ENCODE measurements at regions not wholly inside any gene's neighbourhood (a gene's known extent, or its start where the extent isn't known, plus 50 kb on each side); places are given as distances from the start of the nearest gene placed in this dataset.

DNA sequence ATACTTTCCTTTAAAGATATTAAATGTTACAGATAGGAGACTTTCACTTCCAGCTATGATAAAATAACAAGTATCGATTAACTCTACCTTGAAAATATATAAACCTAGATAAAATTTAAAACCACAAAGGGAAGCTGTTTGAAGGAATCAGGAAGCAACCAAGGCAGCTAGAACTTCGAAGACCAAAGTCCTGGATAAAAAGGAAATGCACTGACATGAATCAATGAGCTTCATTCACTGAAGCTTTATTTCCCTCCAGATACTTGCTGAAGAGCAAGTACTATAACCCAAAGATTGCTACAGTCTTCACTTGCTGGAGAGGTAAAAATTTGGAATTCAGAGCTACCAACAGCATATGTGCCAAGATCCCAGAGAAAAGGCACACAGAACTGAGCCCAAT lies 144.1 kb downstream of the PIK3R1 start:
- Histone ChIP-seq H3K4me3 (ENCODE audit: severe bottlenecking) (no peak overlapping the region), H3K9me3 (ENCODE audit: severe bottlenecking) (no peaks in the 10 kb centered on the region), H3K36me3 (ENCODE audit: low read depth) (no peaks in the 10 kb centered on the region), H3K4me1 (ENCODE audit: insufficient read depth, poor library complexity, severe bottlenecking) (no peaks in the 10 kb centered on the region), H3K27me3 (ENCODE audit: insufficient read depth, poor library complexity, severe bottlenecking) (no peaks in the 10 kb centered on the region), H3K27ac (ENCODE audit: poor library complexity, severe bottlenecking) (no peak overlapping the region)
- DNase-seq (ENCODE audit: low spot score) (no peak), ATAC-seq (ENCODE audit: low read depth) (no peak)
- TF ChIP-seq, protein P1, sequence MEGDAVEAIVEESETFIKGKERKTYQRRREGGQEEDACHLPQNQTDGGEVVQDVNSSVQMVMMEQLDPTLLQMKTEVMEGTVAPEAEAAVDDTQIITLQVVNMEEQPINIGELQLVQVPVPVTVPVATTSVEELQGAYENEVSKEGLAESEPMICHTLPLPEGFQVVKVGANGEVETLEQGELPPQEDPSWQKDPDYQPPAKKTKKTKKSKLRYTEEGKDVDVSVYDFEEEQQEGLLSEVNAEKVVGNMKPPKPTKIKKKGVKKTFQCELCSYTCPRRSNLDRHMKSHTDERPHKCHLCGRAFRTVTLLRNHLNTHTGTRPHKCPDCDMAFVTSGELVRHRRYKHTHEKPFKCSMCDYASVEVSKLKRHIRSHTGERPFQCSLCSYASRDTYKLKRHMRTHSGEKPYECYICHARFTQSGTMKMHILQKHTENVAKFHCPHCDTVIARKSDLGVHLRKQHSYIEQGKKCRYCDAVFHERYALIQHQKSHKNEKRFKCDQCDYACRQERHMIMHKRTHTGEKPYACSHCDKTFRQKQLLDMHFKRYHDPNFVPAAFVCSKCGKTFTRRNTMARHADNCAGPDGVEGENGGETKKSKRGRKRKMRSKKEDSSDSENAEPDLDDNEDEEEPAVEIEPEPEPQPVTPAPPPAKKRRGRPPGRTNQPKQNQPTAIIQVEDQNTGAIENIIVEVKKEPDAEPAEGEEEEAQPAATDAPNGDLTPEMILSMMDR (IDR thresholded peaks at IDR 0.05; ENCODE audit: poor library complexity, severe bottlenecking) = no peak

DNA sequence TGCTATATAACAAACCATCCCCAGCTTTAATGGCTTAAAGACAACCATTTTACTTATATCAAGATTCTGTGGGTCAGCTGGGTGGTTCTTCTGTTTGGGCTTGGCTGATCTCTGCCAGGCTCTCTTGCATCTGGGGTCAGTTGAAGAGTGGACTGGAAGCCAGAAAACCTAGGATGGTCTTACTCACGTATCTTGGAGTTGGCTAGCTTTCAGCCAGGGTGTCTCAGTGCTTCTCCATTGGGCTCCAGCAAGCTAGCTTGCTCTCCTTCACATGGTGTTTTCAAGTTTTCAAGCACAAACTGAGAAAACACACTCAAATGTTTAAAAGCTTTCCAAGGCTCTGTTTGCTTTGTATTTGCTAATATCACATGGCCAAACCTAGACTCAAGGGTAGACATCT lies 146.8 kb downstream of the PIK3R1 start:
- TF ChIP-seq, protein P1 (IDR thresholded peaks at IDR 0.05; ENCODE audit: poor library complexity, severe bottlenecking) = no peak

DNA sequence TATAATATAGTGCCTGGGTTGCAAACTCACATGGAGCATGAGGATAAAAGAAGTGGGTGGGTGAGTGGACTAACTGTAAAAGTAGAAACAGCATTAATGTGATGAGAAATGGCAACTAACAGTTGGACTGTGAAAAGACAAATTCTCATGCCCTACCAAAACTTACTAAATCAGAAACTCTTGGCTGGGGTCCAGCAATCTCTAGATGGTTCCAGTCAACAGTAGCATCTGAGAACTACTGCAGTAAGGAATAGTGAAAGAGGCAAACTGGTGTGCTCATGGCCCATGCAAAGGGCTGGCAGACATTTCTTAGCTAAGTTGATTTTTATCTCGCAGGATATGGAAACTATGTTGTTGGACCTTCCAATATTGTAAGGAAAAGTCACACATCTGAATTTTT lies 150.3 kb downstream of the PIK3R1 start:
- TF ChIP-seq, protein P1 (IDR thresholded peaks at IDR 0.05; ENCODE audit: poor library complexity, severe bottlenecking) = no peak
- Histone ChIP-seq H3K27ac (ENCODE audit: poor library complexity, severe bottlenecking) (no peak overlapping the region), H3K36me3 (ENCODE audit: low read depth) (no peaks in the 10 kb centered on the region), H3K27me3 (ENCODE audit: insufficient read depth, poor library complexity, severe bottlenecking) (no peaks in the 10 kb centered on the region), H3K4me1 (ENCODE audit: insufficient read depth, poor library complexity, severe bottlenecking) (peaks cover 6% of the 10 kb centered on the region), H3K4me3 (ENCODE audit: severe bottlenecking) (no peak overlapping the region), H3K9me3 (ENCODE audit: severe bottlenecking) (no peaks in the 10 kb centered on the region)
- DNase-seq (ENCODE audit: low spot score) (no peak), ATAC-seq (ENCODE audit: low read depth) (no peak)

More for the DNA sequence above, 146.8 kb downstream of the PIK3R1 start:
- ATAC-seq (ENCODE audit: low read depth) = no peak
- Histone ChIP-seq H3K36me3 (ENCODE audit: low read depth) (no peaks in the 10 kb centered on the region), H3K4me1 (ENCODE audit: insufficient read depth, poor library complexity, severe bottlenecking) (no peaks in the 10 kb centered on the region), H3K27ac (ENCODE audit: poor library complexity, severe bottlenecking) (no peak overlapping the region), H3K9me3 (ENCODE audit: severe bottlenecking) (no peaks in the 10 kb centered on the region), H3K27me3 (ENCODE audit: insufficient read depth, poor library complexity, severe bottlenecking) (no peaks in the 10 kb centered on the region), H3K4me3 (ENCODE audit: severe bottlenecking) (no peak overlapping the region)
- DNase-seq (ENCODE audit: low spot score) = no peak

DNA sequence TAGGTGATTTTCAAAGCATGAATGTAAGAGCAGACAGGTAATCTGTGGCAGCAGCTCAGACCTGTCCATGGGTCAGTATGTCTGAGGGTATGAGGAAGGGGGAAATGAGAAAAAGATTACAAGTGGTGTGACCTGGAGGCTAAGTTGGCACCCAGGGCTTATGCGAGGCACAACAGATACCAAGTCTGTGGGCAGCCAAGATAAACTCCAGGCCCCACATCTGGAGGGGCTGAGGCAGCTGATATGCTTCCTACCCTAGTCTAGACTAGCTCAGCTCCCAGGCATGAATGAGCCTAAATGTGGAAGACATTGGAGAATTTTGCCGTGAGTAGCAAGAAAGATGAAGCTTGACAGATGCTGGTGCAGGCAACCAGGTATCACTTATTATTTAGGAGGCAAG lies 151.7 kb downstream of the PIK3R1 start:
- ATAC-seq (ENCODE audit: low read depth) = no peak
- no peak for DNase-seq (ENCODE audit: low spot score)
- peaks cover 6% of the 10 kb centered on the region for H3K4me1 ChIP-seq (ENCODE audit: insufficient read depth, poor library complexity, severe bottlenecking)
- no peak overlapping the region for H3K27ac ChIP-seq (ENCODE audit: poor library complexity, severe bottlenecking)
- H3K27me3 ChIP-seq (ENCODE audit: insufficient read depth, poor library complexity, severe bottlenecking) = no peaks in the 10 kb centered on the region
- H3K9me3 ChIP-seq (ENCODE audit: severe bottlenecking) = no peaks in the 10 kb centered on the region
- H3K36me3 ChIP-seq (ENCODE audit: low read depth) = no peaks in the 10 kb centered on the region
- TF ChIP-seq, protein P1 (IDR thresholded peaks at IDR 0.05; ENCODE audit: poor library complexity, severe bottlenecking) = no peak
- H3K4me3 ChIP-seq (ENCODE audit: severe bottlenecking) = no peak overlapping the region

DNA sequence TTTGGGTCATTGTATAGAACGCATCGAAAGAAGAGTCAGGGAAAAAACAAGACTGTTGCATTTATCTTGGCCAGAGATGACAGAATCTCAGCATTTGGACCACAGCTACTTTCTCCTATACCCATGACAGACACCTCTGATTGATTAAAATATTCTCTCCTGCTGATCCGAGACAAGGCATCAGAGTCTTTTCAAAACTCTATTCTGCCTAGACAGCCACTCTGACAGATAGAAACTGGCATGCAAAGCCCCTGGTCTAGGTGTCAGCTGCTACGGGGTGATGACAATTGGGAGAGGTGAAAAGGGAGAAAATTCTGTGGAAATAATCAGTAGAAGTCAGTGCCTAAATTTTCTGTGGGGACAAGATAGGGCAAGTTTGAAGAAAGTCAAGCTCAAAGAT lies 152.2 kb downstream of the PIK3R1 start:
- no peak for DNase-seq (ENCODE audit: low spot score)
- no peak for ATAC-seq (ENCODE audit: low read depth)
- Histone ChIP-seq H3K27me3 (ENCODE audit: insufficient read depth, poor library complexity, severe bottlenecking) (no peaks in the 10 kb centered on the region), H3K4me1 (ENCODE audit: insufficient read depth, poor library complexity, severe bottlenecking) (peaks cover 6% of the 10 kb centered on the region), H3K27ac (ENCODE audit: poor library complexity, severe bottlenecking) (no peak overlapping the region), H3K36me3 (ENCODE audit: low read depth) (no peaks in the 10 kb centered on the region), H3K4me3 (ENCODE audit: severe bottlenecking) (no peak overlapping the region), H3K9me3 (ENCODE audit: severe bottlenecking) (no peaks in the 10 kb centered on the region)
- TF ChIP-seq, protein P1 (IDR thresholded peaks at IDR 0.05; ENCODE audit: poor library complexity, severe bottlenecking) = no peak
